ENCODE measurements at regions not wholly inside any gene's neighbourhood (a gene's known extent, or its start where the extent isn't known, plus 50 kb on each side); places are given as distances from the start of the nearest gene placed in this dataset.

GRCh38 chr1:104341944-104342343, 592.2 kb downstream of the AMY1C start:
- no peak for TF ChIP-seq POLR2A (IDR thresholded peaks at IDR 0.05; ENCODE audit: low read depth, low read length)
- TF ChIP-seq POLR2AphosphoS5 (IDR thresholded peaks at IDR 0.05; ENCODE audit: low read depth, low read length), result no peak
- TF ChIP-seq TAF1 (IDR thresholded peaks at IDR 0.05; ENCODE audit: borderline replicate concordance, low read depth, low read length), result no peak
